ENCODE measurements at regions not wholly inside any gene's neighbourhood (a gene's known extent, or its start where the extent isn't known, plus 50 kb on each side); places are given as distances from the start of the nearest gene placed in this dataset.

DNA sequence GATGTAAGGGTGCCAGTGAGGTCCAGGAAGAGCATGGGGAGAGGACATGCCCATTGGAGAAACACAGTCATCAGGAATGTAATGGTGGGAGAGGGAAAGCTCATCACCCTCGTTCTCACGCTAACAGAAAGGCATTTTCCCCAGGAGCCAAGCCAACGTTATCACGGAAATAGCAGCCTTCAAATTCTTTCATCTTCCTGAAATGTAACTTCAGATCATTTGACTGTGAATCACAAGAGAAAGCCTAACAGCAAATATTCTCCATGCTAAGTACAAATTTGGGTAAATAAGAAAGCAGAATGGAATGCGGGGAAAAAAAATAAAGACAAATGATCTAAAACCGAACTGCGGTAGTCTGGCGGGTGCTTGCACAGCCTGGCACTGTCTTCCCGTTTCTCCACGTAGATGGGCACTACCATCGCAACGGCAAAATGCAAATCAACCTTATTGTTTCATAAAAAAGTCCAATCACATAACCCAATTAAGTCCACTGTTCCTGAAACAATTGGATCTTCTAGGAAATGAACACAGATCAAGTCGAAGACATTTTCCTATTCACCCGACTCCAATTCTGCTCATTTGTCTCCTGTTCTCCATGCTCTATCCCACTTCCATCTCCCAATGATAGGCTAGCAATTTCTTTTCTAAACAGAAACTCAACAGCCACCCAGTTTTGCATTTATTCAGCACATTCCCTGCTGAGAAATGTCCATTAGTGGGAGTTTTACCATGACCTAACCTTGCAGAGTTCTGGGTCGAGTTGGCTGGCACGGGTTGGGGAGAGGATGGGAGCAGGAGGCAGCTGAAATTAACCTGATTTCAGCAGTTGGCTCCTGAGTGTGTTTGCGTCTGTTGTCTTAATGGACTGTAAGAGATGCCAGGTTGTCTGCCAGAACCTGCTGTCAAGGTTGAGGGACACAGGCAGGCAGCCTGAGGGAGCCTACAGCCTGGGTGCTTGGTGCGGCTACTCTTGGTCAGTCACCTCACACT, 74.6 kb upstream of the FRMD4A start:
- ChIA-PET POLR2A (no interaction called here), CTCF (no interaction called here)
- Histone ChIP-seq H3K27ac (ENCODE audit: insufficient read depth in 1 of 2, low read depth in 1 of 2, low read length in 2 of 2, poor library complexity in 1 of 2, severe bottlenecking in 2 of 2) (no peak overlapping the region), H3K27me3 (replicated peaks in 2 of 5; ENCODE audit: control insufficient read depth in 4 of 5, insufficient read depth in 5 of 5, low read length in 4 of 5) (peaks cover 0 to 5% (median 2%) of the 10 kb centered on the region in 5 experiments), H3K36me3 (ENCODE audit: control insufficient read depth in 4 of 4, insufficient read depth in 4 of 4, low read length in 3 of 4) (no peaks in the 10 kb centered on the region), H3K4me3 (ENCODE audit: control insufficient read depth in 1 of 7, extremely low read depth in 1 of 7, insufficient read depth in 4 of 7, low read depth in 2 of 7, low read length in 6 of 7) (no peak overlapping the region), H3K4me1 (ENCODE audit: control extremely low read depth in 1 of 4, control insufficient read depth in 4 of 4, insufficient read depth in 4 of 4, low read length in 3 of 4) (no peaks in the 10 kb centered on the region), H3K9me3 (ENCODE audit: control extremely low read depth in 1 of 5, control insufficient read depth in 4 of 5, insufficient read depth in 2 of 5, low read depth in 1 of 5, low read length in 4 of 5) (no peaks in the 10 kb centered on the region)
- WGBS (ENCODE audit: insufficient coverage): 97% methylated on average over 16 of the region's 18 CpGs
- no peak for DNase-seq

- Histone ChIP-seq H3K4me1 (ENCODE audit: control extremely low read depth in 1 of 4, control insufficient read depth in 4 of 4, insufficient read depth in 4 of 4, low read length in 3 of 4) (no peaks in the 10 kb centered on the region), H3K27me3 (replicated peaks in 2 of 5; ENCODE audit: control insufficient read depth in 4 of 5, insufficient read depth in 5 of 5, low read length in 4 of 5) (peaks cover 0 to 5% (median 2%) of the 10 kb centered on the region in 5 experiments), H3K36me3 (ENCODE audit: control insufficient read depth in 4 of 4, insufficient read depth in 4 of 4, low read length in 3 of 4) (no peaks in the 10 kb centered on the region), H3K27ac (ENCODE audit: insufficient read depth in 1 of 2, low read depth in 1 of 2, low read length in 2 of 2, poor library complexity in 1 of 2, severe bottlenecking in 2 of 2) (no peak overlapping the region), H3K9me3 (ENCODE audit: control extremely low read depth in 1 of 5, control insufficient read depth in 4 of 5, insufficient read depth in 2 of 5, low read depth in 1 of 5, low read length in 4 of 5) (no peaks in the 10 kb centered on the region), H3K4me3 (ENCODE audit: control insufficient read depth in 1 of 7, extremely low read depth in 1 of 7, insufficient read depth in 4 of 7, low read depth in 2 of 7, low read length in 6 of 7) (no peak overlapping the region)
- DNase-seq: no peak
- 96% methylated on average over 7 of the region's 8 CpGs for WGBS (ENCODE audit: insufficient coverage)
- ChIA-PET CTCF (no interaction called here), POLR2A (no interaction called here)
Observed at GRCh38 chr10:14403881-14404623, 73.3 kb upstream of the FRMD4A start.

DNA sequence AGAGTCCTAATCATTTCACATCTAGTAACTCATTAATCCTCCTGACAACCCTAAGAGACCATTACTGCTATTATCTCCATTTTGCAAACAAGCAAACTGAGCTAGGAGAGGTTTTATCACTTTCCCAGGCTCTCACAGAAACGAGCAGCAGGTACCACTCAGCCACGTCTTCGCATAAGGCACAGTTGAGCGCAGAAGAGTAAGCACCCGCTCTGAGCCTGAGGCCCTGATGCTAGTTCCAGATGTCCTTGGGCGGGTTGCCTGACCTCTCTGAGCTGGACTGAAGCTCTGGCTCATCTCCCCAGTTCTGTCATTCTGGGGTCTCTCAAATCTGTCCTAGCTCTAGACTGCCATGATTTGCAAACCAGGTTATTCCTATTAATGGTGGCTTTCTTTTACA, 72.6 kb upstream of the FRMD4A start:
- Histone ChIP-seq H3K27me3 (replicated peaks in 2 of 5; ENCODE audit: control insufficient read depth in 4 of 5, insufficient read depth in 5 of 5, low read length in 4 of 5) (peaks cover 0 to 5% (median 2%) of the 10 kb centered on the region in 5 experiments), H3K36me3 (ENCODE audit: control insufficient read depth in 4 of 4, insufficient read depth in 4 of 4, low read length in 3 of 4) (no peaks in the 10 kb centered on the region), H3K27ac (ENCODE audit: insufficient read depth in 1 of 2, low read depth in 1 of 2, low read length in 2 of 2, poor library complexity in 1 of 2, severe bottlenecking in 2 of 2) (no peak overlapping the region), H3K4me3 (ENCODE audit: control insufficient read depth in 1 of 7, extremely low read depth in 1 of 7, insufficient read depth in 4 of 7, low read depth in 2 of 7, low read length in 6 of 7) (no peak overlapping the region), H3K4me1 (ENCODE audit: control extremely low read depth in 1 of 4, control insufficient read depth in 4 of 4, insufficient read depth in 4 of 4, low read length in 3 of 4) (no peaks in the 10 kb centered on the region), H3K9me3 (ENCODE audit: control extremely low read depth in 1 of 5, control insufficient read depth in 4 of 5, insufficient read depth in 2 of 5, low read depth in 1 of 5, low read length in 4 of 5) (no peaks in the 10 kb centered on the region)
- CTCF ChIA-PET: interaction anchor here (0.8 kb wide), 1 partner anchor 14 kb away, joined by 3 read pairs; no protein-coding TSS in a partner anchor
- no peak for DNase-seq
- POLR2A ChIA-PET: no interaction called here
- whole genome bisulfite sequencing (ENCODE audit: insufficient coverage): 87% methylated on average over 6 of the region's 6 CpGs

DNA sequence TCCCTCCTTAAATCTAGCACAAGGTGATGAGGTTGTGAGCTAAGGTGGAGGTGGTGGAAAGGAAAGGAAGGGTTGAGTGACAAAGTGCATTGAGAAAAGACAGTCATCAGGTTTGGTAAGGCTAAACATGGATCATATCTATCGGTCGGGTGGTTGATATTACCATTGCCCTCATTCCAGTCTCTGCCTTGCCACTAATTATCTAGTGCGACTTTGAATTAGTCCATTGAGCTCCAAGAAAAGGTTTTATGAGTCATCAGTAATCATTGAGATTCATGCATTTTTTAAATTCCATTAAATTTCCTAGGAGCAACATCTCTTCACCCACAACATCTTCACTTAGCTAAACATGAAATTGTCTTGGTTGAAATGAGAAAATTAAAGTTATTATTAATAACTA, 68.9 kb upstream of the FRMD4A start:
- ChIA-PET CTCF (interaction anchor here (0.6 kb wide), 1 partner anchor 177 kb away, joined by 4 read pairs; no protein-coding TSS in a partner anchor), POLR2A (no interaction called here)
- no peak for DNase-seq
- Histone ChIP-seq H3K4me3 (ENCODE audit: control insufficient read depth in 1 of 7, extremely low read depth in 1 of 7, insufficient read depth in 4 of 7, low read depth in 2 of 7, low read length in 6 of 7) (no peak overlapping the region), H3K9me3 (ENCODE audit: control extremely low read depth in 1 of 5, control insufficient read depth in 4 of 5, insufficient read depth in 2 of 5, low read depth in 1 of 5, low read length in 4 of 5) (no peaks in the 10 kb centered on the region), H3K36me3 (ENCODE audit: control insufficient read depth in 4 of 4, insufficient read depth in 4 of 4, low read length in 3 of 4) (no peaks in the 10 kb centered on the region), H3K27ac (ENCODE audit: insufficient read depth in 1 of 2, low read depth in 1 of 2, low read length in 2 of 2, poor library complexity in 1 of 2, severe bottlenecking in 2 of 2) (no peak overlapping the region), H3K4me1 (ENCODE audit: control extremely low read depth in 1 of 4, control insufficient read depth in 4 of 4, insufficient read depth in 4 of 4, low read length in 3 of 4) (no peaks in the 10 kb centered on the region), H3K27me3 (replicated peaks in 2 of 5; ENCODE audit: control insufficient read depth in 4 of 5, insufficient read depth in 5 of 5, low read length in 4 of 5) (peaks cover 0 to 2% (median 0%) of the 10 kb centered on the region in 5 experiments)
- 97% methylated on average over 3 of the region's 3 CpGs for WGBS (ENCODE audit: insufficient coverage)

- H3K4me3 ChIP-seq (ENCODE audit: control insufficient read depth in 1 of 7, extremely low read depth in 1 of 7, insufficient read depth in 4 of 7, low read depth in 2 of 7, low read length in 6 of 7): no peak overlapping the region
- WGBS (ENCODE audit: insufficient coverage): 95% methylated on average over 9 of the region's 9 CpGs
- POLR2A ChIA-PET: no interaction called here
- DNase-seq: no peak
- CTCF ChIA-PET: interaction anchor here (1.0 to 1.2 kb wide), 2 partner anchors 10 to 37 kb away, joined by 3 read pairs; no protein-coding TSS in a partner anchor
- no peak overlapping the region for H3K27ac ChIP-seq (ENCODE audit: insufficient read depth in 1 of 2, low read depth in 1 of 2, low read length in 2 of 2, poor library complexity in 1 of 2, severe bottlenecking in 2 of 2)
- peaks cover 0 to 2% (median 0%) of the 10 kb centered on the region in 5 experiments for H3K9me3 ChIP-seq (ENCODE audit: control extremely low read depth in 1 of 5, control insufficient read depth in 4 of 5, insufficient read depth in 2 of 5, low read depth in 1 of 5, low read length in 4 of 5)
- no peaks in the 10 kb centered on the region for H3K4me1 ChIP-seq (ENCODE audit: control extremely low read depth in 1 of 4, control insufficient read depth in 4 of 4, insufficient read depth in 4 of 4, low read length in 3 of 4)
- peaks cover 0 to 2% (median 0%) of the 10 kb centered on the region in 5 experiments for H3K27me3 ChIP-seq (replicated peaks in 2 of 5; ENCODE audit: control insufficient read depth in 4 of 5, insufficient read depth in 5 of 5, low read length in 4 of 5)
- H3K36me3 ChIP-seq (ENCODE audit: control insufficient read depth in 4 of 4, insufficient read depth in 4 of 4, low read length in 3 of 4): no peaks in the 10 kb centered on the region
Observed at GRCh38 chr10:14397066-14397465, 66.3 kb upstream of the FRMD4A start.

- H3K4me1 ChIP-seq (ENCODE audit: control extremely low read depth in 1 of 4, control insufficient read depth in 4 of 4, insufficient read depth in 4 of 4, low read length in 3 of 4): no peaks in the 10 kb centered on the region
- H3K27ac ChIP-seq (ENCODE audit: insufficient read depth in 1 of 2, low read depth in 1 of 2, low read length in 2 of 2, poor library complexity in 1 of 2, severe bottlenecking in 2 of 2): no peak overlapping the region
- no peaks in the 10 kb centered on the region for H3K36me3 ChIP-seq (ENCODE audit: control insufficient read depth in 4 of 4, insufficient read depth in 4 of 4, low read length in 3 of 4)
- no peak for DNase-seq
- H3K27me3 ChIP-seq (replicated peaks in 2 of 5; ENCODE audit: control insufficient read depth in 4 of 5, insufficient read depth in 5 of 5, low read length in 4 of 5): peaks cover 0 to 2% (median 0%) of the 10 kb centered on the region in 5 experiments
- ChIA-PET POLR2A (no interaction called here), CTCF (interaction anchor here (1.0 to 1.2 kb wide), 2 partner anchors 9 to 36 kb away, joined by 3 read pairs; no protein-coding TSS in a partner anchor)
- peaks cover 0 to 2% (median 0%) of the 10 kb centered on the region in 5 experiments for H3K9me3 ChIP-seq (ENCODE audit: control extremely low read depth in 1 of 5, control insufficient read depth in 4 of 5, insufficient read depth in 2 of 5, low read depth in 1 of 5, low read length in 4 of 5)
- H3K4me3 ChIP-seq (ENCODE audit: control insufficient read depth in 1 of 7, extremely low read depth in 1 of 7, insufficient read depth in 4 of 7, low read depth in 2 of 7, low read length in 6 of 7): no peak overlapping the region
- WGBS (ENCODE audit: insufficient coverage): 86% methylated on average over 4 of the region's 7 CpGs
Observed at GRCh38 chr10:14396411-14397048, 65.8 kb upstream of the FRMD4A start.
